GM13976 (cell line): ENCODE measurements at regions not wholly inside any gene's neighbourhood (a gene's known extent, or its start where the extent isn't known, plus 50 kb on each side); places are given as distances from the start of the nearest gene placed in this dataset.

Experiments
- DNase-seq: peaks from one replicate; pipeline ENCODE4 v3.0.0; 2012; ENCODE audit warnings: low spot score
- in situ Hi-C: fragments of 300-500 bp; cut with MboI; formaldehyde crosslinking; loops from one replicate; pipeline ENCODE4 v1.12.0; 2022; ENCODE audit warnings: low sequenced_read_pairs, mixed read lengths, inconsistent platforms; ENCODE audit not compliant: unreplicated experiment
- TF ChIP-seq, protein P1 (sequence below): IDR thresholded peaks from 2 replicates; pipeline ENCODE4 v1.5.1; 2012; ENCODE audit warnings: borderline replicate concordance, mild to moderate bottlenecking; ENCODE audit not compliant: insufficient read depth; ENCODE audit errors: extremely low read depth, missing control alignments, control extremely low read depth

DNA sequence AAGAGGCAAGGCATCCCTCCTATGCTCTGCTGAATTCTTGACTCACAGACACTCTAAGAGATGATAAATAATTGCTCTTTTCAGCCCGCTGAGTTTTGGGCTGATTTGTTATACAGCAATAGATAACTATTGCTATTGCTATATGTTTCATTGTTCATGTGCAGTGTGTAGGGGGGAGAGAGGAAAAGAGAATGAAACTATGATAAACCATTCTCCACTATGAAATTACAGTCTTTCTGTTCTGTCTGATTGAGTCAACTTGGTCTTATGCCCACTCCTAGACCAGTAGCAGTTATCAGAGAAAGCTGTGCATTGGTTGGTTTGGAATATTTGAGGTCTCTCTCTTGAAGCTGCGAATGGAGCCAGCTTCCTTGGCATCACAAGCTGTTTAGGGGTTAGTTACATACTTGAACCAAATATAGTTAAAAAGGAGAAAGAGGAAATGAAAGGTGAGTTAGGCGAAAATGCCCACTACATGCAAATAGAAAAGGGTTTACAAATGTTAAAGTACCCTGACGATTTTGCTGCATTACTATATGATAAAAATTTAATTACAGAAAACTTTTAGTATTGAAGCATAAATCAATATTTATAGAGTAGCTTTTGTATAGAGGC, 136.3 kb upstream of the ACTBL2 start:
- DNase-seq: no peak
- TF ChIP-seq, protein P1, sequence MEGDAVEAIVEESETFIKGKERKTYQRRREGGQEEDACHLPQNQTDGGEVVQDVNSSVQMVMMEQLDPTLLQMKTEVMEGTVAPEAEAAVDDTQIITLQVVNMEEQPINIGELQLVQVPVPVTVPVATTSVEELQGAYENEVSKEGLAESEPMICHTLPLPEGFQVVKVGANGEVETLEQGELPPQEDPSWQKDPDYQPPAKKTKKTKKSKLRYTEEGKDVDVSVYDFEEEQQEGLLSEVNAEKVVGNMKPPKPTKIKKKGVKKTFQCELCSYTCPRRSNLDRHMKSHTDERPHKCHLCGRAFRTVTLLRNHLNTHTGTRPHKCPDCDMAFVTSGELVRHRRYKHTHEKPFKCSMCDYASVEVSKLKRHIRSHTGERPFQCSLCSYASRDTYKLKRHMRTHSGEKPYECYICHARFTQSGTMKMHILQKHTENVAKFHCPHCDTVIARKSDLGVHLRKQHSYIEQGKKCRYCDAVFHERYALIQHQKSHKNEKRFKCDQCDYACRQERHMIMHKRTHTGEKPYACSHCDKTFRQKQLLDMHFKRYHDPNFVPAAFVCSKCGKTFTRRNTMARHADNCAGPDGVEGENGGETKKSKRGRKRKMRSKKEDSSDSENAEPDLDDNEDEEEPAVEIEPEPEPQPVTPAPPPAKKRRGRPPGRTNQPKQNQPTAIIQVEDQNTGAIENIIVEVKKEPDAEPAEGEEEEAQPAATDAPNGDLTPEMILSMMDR: no peak
- in situ Hi-C loops: no loop called here

DNA sequence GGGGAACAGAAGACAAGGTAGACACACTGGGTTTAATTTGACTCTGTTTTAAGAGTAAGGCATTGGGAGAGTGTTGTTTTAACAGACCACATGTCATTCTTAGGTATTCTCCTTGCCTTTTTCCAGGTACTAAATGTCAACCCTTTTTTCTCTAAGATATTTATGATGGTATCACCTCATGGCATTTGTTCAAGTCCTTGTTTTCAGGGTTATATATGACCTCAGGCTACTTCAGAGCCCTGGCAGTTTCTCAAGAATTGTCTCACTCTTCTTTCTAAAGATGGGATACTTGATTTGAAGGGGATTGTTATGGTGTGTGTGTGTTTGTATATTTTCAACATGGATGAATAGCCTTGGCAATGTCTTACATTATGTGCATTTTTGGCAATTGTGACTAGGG, 131.1 kb upstream of the ACTBL2 start:
- in situ Hi-C loops: no loop called here
- TF ChIP-seq, protein P1: no peak
- DNase-seq: no peak

DNA sequence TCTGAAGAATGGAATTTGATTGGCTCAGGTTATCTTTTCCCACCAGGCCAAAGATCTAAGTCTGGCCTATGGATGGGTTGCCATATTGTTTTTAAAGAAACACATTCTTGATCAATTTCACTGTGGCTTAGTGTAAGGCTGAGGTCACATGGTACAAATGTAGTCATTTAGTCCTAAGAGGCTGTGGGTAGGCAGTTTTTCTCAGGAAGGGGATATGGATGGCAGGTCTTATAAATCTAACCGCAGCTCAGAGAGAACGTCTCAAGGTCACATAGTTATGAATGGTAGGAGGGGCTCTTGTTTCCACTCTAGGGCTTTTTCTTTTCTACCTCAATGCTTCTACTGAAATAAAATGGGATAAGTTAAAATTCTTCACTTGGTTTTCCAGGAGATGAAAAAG, 128.6 kb upstream of the ACTBL2 start:
- in situ Hi-C loops: no loop called here
- TF ChIP-seq, protein P1: no peak
- no peak for DNase-seq

DNA sequence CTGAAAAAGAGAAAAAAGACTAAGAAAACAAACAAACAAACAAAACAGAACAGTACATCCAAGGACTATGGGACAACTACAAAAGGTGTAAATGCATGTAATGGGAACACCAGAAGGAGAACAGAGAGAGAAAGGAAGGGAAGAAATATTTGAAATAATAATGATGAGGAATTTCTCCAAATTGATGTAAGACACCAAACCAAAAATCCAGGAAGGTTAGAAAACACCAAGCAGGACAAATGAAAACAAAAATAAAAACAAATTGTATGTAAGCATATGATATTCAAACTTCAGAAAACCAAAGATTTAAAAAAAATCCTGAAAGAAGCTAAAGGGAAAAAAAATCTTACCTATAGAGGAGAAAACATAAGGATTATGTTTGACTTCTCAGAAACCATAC, 125.9 kb upstream of the ACTBL2 start:
- no peak for DNase-seq
- TF ChIP-seq, protein P1: no peak
- in situ Hi-C loops: no loop called here

DNA sequence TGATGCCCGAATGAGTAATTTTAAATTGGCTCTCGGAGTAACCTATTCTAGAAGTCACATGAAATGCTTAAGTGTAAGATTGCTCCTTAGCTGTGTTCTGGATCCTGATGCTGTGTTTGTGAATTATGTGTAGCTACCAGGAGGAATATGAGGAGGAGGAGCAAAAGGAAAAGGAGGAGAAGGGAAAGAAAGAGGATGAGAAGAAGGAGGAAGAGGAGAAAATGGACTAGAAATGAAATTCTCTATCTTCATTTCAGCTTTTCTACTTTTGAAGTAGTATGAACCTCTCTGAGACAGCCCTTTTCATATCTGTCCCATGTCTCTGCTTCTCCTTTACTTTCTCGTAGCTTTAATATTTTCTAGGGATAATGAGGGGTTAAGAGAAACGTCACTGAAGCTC, 119.4 kb upstream of the ACTBL2 start:
- TF ChIP-seq, protein P1: no peak
- in situ Hi-C loops: no loop called here

DNA sequence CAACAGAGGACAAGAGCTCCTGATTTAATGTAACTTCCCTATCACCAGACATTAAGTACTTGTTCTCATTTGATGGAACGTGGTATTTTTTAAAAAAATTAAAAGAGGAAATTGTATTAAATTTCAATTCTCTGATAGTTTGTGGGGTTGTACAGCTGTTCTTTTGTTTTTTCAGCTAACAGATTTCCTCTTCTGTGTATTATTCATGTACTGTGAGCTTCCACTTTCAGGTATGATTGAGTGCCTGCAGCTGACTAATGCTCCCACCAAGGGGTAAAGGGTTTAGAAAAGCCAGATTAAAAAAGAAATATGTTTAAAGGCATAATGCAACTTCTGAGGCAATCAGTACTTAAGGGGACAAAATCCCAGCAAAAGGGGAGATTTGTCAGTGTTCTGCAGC, 117.7 kb upstream of the ACTBL2 start:
- in situ Hi-C loops: no loop called here
- DNase-seq: no peak
- TF ChIP-seq, protein P1: no peak

More for the DNA sequence above, 119.4 kb upstream of the ACTBL2 start:
- DNase-seq: no peak
